Left ventricle myocardium superior (tissue), 1 donor: ENCODE measurements at regions not wholly inside any gene's neighbourhood (a gene's known extent, or its start where the extent isn't known, plus 50 kb on each side); places are given as distances from the start of the nearest gene placed in this dataset.
A peak's percentile ranks its signal among the peaks of the same experiment; 100 is the strongest.

ENCODE experiments used
- ATAC-seq: fragments of 200-7000 bp; cut with Tn5 transposase; one replicate; pipeline ENCODE4 v1.9.1; 2020; ENCODE audit warnings: mild to moderate bottlenecking, moderate library complexity
- DNase-seq: peaks from one replicate; pipeline ENCODE4 v3.0.0-alpha.2; 2020
- intact Hi-C: fragments of 100-400 bp; cut with micrococcal nuclease; formaldehyde crosslinking; loops from one replicate; pipeline ENCODE4 v1.11.0; 2022
- donor health status: DM: no; HTN: yes; CAD: no; lungs with severe emphysema.

- ATAC-seq (no peak), DNase-seq (no peak)
- intact Hi-C loops: no loop called here
Measured at GRCh38 chr5:155836089-155836803, 490.7 kb upstream of the SGCD start.

GRCh38 chr5:155838394-155838793, 488.6 kb upstream of the SGCD start:
- no peak for ATAC-seq
- intact Hi-C loops: no loop called here
- DNase-seq: no peak

DNA sequence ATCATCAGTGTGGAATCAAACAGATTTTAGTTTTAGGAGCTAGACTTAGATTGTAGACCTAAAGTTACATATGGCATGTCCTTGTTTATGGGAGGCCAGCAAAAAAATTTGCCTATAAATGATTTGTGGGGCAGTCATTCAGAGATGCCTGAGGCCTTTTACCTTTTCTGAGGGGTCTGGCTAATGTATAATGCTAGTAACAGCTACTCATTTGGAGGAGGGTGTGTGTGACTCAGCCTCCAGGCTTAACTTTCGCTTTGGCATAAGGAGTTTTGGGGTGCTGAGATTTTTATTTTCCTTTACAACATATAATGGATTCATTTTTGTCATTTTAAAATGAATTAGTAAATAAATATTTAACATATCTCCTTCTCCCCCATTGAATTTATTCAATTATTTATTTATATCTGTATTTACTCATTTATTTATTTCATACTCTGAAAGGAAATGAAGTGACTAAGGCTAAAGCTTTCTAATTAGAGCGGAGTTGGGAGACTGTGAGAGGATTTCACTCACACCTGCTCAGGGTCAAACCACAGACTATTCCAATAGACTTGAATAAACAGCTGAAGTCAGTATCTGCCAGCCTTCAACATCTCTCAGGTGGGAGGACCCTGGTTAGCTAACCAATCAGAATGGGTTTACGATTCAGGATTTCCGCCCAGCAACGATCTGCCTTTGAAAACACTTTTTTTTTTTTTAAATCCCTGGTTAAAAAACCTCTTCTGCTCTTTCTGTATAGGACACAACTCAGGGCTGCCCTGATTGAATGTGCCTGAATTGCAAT, 487.5 kb upstream of the SGCD start:
- ATAC-seq: no peak
- DNase-seq: no peak
- intact Hi-C loops: no loop called here

DNA sequence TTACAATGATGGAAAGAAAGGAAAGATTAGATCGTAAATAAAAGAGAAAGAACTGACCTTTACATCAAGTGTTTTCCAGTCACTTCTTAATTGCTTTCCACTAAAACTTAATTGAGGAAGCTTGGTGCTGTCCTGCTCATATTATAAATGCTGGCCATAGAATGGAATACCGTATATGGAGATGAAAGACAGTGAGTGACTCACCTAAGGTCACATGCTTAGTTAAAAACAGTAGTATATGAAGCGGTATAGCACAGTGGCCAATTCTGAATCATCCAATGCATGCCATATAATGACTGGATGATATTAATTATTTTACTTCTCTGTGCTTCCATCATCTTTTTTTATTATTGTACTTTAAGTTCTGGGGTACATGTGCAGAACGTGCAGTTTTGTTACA, 482.4 kb upstream of the SGCD start:
- no peak for ATAC-seq
- intact Hi-C loops: no loop called here

DNA sequence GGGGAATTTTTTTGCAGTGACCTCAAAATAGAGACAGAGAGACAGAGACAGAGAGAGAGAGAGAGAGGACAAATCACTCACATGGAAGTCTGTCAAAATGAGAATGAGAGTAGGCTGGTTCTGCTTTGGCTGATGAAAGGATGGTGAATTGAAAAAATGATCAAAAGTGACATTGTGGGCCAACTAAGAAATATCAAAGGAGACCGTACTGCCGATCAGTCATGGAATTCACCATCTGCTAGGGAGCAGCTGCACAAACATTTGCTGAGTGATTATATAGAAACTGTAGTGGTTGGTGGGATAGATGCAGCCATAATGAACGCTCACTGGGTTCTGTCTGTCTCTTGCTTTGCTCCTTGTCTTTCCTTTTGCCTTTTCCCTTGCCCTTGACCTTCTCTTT, 476.6 kb upstream of the SGCD start:
- DNase-seq (no peak), ATAC-seq (no peak)
- intact Hi-C loops: no loop called here

More for the DNA sequence above, 482.4 kb upstream of the SGCD start:
- DNase-seq: no peak

DNA sequence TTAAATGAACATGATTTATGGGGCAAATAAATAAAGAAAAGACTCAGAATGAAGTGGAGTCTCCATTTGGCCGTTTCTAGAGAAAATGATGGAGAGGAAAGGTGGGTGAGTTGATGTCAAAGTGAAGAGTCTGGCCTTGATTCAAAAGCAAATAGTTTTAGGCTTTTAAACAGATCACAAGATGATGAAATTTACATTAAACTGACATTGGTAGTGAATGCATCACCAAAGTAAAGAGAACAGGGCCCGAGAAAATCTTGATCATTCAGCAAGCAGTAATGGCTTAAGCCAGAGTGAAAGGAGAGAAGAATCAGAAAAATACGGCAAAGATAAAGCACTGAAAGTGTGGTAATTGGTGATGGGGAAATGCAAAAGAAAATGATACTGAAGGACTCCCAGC, 460.0 kb upstream of the SGCD start:
- DNase-seq (no peak), ATAC-seq (no peak)
- intact Hi-C loops: no loop called here

DNA sequence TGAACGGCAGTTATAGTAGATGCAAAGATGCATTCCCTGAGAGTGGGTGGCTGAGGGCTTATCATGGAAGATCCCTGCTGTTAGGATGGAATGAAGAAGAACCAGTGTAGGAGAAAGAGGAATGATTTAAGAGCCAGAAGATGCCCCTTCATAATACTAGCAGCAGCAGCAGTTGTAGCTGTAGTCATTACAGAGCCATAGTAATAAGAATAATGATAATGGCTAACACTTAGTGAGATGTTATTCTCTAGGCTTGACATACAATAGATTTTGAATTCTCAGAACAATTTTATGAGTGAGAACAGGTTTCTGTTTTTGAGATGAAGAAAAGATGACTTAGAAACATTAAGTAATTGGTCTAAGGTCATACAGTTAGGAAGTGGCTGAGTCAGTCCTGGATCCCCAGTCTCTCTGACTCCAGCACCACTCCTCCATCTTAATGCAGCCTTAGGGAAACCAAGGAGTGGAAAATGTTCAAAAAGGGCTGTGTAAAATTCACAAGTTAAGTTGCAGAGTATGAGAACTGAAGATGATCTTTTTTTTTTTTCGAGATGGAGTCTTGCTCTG, 459.4 kb upstream of the SGCD start:
- intact Hi-C loops: no loop called here
- DNase-seq (no peak), ATAC-seq (no peak)

- DNase-seq: no peak
- intact Hi-C loops: no loop called here
- ATAC-seq: no peak
Measured at GRCh38 chr5:155870636-155871035, 456.3 kb upstream of the SGCD start.

GRCh38 chr5:155871623-155872022, 455.3 kb upstream of the SGCD start:
- no peak for DNase-seq
- intact Hi-C loops: no loop called here
- peak; percentile 61 for ATAC-seq

DNA sequence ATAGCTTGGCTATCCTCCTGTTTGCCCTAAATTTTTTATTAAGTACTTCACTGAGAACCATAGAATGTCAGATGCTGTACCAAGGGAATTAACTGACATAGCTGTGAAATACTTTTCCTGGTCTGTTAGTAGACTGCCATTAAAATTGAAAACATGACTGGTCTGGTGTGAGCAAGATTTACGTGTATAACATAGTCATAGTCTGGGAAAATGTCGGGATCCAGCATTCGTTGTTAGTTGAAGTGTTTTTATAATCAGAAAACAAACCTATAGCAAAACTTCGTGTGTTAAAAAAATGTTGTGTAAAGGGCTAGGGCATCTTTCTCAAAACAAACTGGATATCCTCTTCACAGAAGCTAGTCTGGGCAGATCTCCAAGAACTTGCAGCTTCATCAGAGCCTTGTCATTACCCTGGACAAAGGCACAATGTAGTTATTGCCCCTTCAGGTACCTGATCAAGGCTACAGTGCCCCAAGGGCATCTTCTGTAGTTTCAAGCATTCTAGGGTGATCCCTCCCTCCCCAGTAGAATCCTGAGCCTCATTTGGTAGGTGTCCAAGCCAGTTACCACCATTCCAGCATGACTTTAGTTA, 454.2 kb upstream of the SGCD start:
- intact Hi-C loops: no loop called here
- ATAC-seq: peak; percentile 50
- DNase-seq: no peak

DNA sequence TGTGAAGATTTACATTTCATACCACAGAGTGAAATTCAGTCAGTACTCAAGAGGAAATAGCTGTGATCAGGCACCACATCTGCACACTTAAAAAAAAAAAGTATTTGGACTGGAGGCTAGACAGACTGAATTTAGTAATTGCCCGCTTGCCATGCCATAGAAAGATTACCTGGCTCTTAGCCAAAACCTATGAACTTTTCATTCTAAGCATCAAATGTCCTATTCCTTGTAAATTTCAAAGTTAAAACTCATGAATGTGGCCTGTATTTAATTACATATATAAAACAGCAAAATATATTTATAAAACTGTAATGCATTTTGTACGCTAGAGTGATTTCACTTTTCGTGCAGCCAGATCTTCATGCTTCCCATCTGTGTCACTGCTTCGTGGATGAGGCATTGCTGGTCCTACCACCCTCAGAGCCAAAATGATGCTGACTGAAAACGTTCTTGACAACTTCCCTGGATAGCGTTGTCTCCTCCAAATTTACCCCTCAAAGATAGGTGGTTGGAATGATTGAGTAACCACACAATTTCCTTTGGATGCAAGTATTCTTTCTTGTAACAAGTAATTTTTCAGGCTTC, 447.9 kb upstream of the SGCD start:
- intact Hi-C loops: no loop called here
- no peak for DNase-seq
- ATAC-seq: no peak

DNA sequence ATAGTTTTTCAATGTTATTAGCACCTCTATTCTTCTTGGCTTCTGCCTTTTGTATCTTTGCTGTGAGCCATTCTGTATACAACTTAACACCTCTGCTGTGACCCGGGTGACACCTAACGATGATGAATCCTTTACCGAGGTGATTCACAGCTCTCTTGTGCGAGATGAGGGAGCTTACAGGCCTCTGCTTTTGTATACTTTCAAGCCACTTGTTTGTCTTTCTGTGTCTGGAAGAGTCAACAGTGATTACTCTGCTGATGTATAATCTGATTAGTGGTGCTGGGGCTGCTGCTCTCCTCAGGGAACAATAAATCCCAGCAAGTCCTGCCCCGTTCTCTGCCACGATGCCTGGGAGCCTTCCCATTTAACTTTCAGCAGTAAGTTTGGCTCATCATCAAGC, 442.9 kb upstream of the SGCD start:
- ATAC-seq (no peak), DNase-seq (no peak)
- intact Hi-C loops: no loop called here

- DNase-seq: no peak
- ATAC-seq: no peak
- intact Hi-C loops: no loop called here
Measured at GRCh38 chr5:155885199-155885598, 441.8 kb upstream of the SGCD start.

- DNase-seq: no peak
- intact Hi-C loops: no loop called here
- no peak for ATAC-seq
Measured at GRCh38 chr5:155886311-155887031, 440.5 kb upstream of the SGCD start.

DNA sequence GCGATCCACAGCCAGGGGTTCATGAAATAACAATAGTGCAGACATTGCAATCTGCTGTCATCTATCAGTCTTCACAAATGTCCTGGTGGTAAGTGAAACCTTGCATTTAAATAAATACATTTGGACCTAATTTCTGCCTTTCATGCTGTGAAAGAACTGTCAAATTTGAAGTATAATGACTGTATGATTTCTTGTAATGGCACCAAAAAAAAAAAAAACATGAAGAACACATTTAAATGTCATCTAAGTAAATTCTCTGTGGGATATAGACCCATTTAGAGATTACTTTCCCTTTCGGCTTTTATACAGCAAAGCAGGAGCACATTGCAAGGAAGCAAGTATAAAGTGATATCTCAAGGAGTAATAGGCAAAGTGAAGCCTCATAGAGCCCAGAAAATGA, 431.5 kb upstream of the SGCD start:
- ATAC-seq: no peak
- intact Hi-C loops: no loop called here
- no peak for DNase-seq

- no peak for ATAC-seq
- intact Hi-C loops: no loop called here
- no peak for DNase-seq
Measured at GRCh38 chr5:155897761-155898160, 429.2 kb upstream of the SGCD start.

GRCh38 chr5:155898284-155898683, 428.7 kb upstream of the SGCD start:
- intact Hi-C loops: no loop called here
- DNase-seq (no peak), ATAC-seq (no peak)

DNA sequence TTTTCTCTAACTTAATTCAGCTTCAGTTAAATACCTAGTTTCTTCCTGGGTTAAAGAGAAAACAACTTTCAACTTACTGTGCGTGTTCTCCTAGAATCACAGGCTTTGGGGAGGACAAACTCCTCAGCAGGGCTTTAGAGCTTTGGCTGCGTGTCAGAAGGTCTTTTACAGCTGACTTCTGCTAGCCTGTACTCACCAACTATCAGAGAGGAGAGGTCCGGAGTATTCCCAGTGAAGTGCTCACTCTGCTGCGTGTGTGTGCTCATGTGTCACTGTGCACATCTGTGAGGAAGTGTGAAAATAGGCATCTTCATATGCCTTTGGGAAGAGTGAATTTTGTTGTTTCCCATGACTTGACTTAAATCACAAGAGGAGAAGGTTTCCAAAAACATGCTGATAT, 423.2 kb upstream of the SGCD start:
- DNase-seq (no peak), ATAC-seq (peak; percentile 52)
- intact Hi-C loops: no loop called here

- intact Hi-C loops: no loop called here
- ATAC-seq (peak; percentile 55), DNase-seq (no peak)
Measured at GRCh38 chr5:155905364-155905763, 421.6 kb upstream of the SGCD start.
